Neural cell (in vitro differentiated cells): ENCODE measurements at regions not wholly inside any gene's neighbourhood (a gene's known extent, or its start where the extent isn't known, plus 50 kb on each side); places are given as distances from the start of the nearest gene placed in this dataset.

ENCODE experiments used
- H2AFZ ChIP-seq: fragments of 200-600, 300-800 bp; sonication (generic), shearing (Covaris generic); 2 replicates; pipeline ENCODE4 v1.6.0; 2014; ENCODE audit warnings: low read depth, mild to moderate bottlenecking, antibody characterized with exemption, low read length, moderate library complexity
- H3F3A ChIP-seq: fragments of 200-600 bp; shearing (Covaris generic); 2 replicates; pipeline ENCODE4 v1.6.1; 2016; ENCODE audit warnings: mild to moderate bottlenecking, moderate library complexity, mixed read lengths, antibody characterized with exemption, low read length; ENCODE audit not compliant: insufficient read depth, poor library complexity, severe bottlenecking
- H3K27ac ChIP-seq: fragments of 200-600, 300-800 bp; sonication (generic), shearing (Covaris generic); 2 replicates; pipeline ENCODE4 v1.5.1; 2014; ENCODE audit warnings: mild to moderate bottlenecking, low read length, moderate library complexity
- H3K27me3 ChIP-seq: fragments of 300-800, 200-600 bp; sonication (generic), shearing (Covaris generic); 2 replicates; pipeline ENCODE4 v1.6.0; 2014; ENCODE audit warnings: mild to moderate bottlenecking, low read depth, low read length, moderate library complexity; ENCODE audit not compliant: insufficient read depth
- H3K36me3 ChIP-seq: fragments of 300-800, 200-600 bp; sonication (generic), shearing (Covaris generic); 2 replicates; pipeline ENCODE4 v1.5.1; 2014; ENCODE audit warnings: mild to moderate bottlenecking, antibody characterized with exemption, low read length, moderate library complexity; ENCODE audit not compliant: insufficient read depth
- H3K4me2 ChIP-seq: fragments of 300-800, 200-600 bp; sonication (generic), shearing (Covaris generic); 2 replicates; pipeline ENCODE4 v1.6.0; 2014; ENCODE audit warnings: mild to moderate bottlenecking, low read length
- H3K4me3 ChIP-seq: fragments of 300-800, 200-600 bp; sonication (generic), shearing (Covaris generic); 2 replicates; pipeline ENCODE4 v1.5.1; 2014; ENCODE audit warnings: mild to moderate bottlenecking, low read length, moderate library complexity
- H3K79me2 ChIP-seq: fragments of 200-600 bp; shearing (Covaris generic); replicated peaks from 2 replicates; pipeline ENCODE4 v1.6.0; 2014; ENCODE audit warnings: mild to moderate bottlenecking, low read length, moderate library complexity; ENCODE audit not compliant: insufficient read depth
- H3K9ac ChIP-seq: fragments of 300-800, 200-600 bp; sonication (generic), shearing (Covaris generic); 2 replicates; pipeline ENCODE4 v1.6.1; 2016; ENCODE audit warnings: mild to moderate bottlenecking, low read length, mixed read lengths
- H3K9me2 ChIP-seq: fragments of 200-600 bp; shearing (Covaris generic); 2 replicates; pipeline ENCODE4 v1.6.1; 2016; ENCODE audit warnings: mild to moderate bottlenecking, low read length, mixed read lengths; ENCODE audit not compliant: insufficient read depth
- H3K9me3 ChIP-seq: fragments of 200-600, 300-800 bp; sonication (generic), shearing (Covaris generic); 2 replicates; pipeline ENCODE4 v1.6.1; 2016; ENCODE audit warnings: mild to moderate bottlenecking, mixed run types, low read length, moderate library complexity, mixed read lengths
- H4K20me1 ChIP-seq: fragments of 200-600 bp; shearing (Covaris generic); 2 replicates; pipeline ENCODE4 v1.6.1; 2016; ENCODE audit warnings: mild to moderate bottlenecking, mixed run types; ENCODE audit not compliant: insufficient read depth
- EP300 ChIP-seq: fragments of 450-650 bp; conservative IDR thresholded peaks from 2 replicates; pipeline ENCODE4 v1.6.1; 2014; ENCODE audit warnings: antibody characterized with exemption, mild to moderate bottlenecking, moderate library complexity; ENCODE audit not compliant: poor library complexity, severe bottlenecking
- EZH2 ChIP-seq: fragments of 200-600, 300-800 bp; shearing (Covaris generic), sonication (generic); IDR thresholded peaks from 2 replicates; pipeline ENCODE4 v1.6.1; 2014; ENCODE audit warnings: antibody characterized with exemption, low read length, borderline replicate concordance, mild to moderate bottlenecking; ENCODE audit not compliant: insufficient read depth, poor library complexity, severe bottlenecking
- MXI1 ChIP-seq: fragments of 450-650 bp; conservative IDR thresholded peaks from 2 replicates; pipeline ENCODE4 v1.6.1; 2014; ENCODE audit warnings: antibody characterized with exemption, mild to moderate bottlenecking; ENCODE audit not compliant: poor library complexity, severe bottlenecking
- POLR2AphosphoS5 ChIP-seq: IDR thresholded peaks from 2 replicates; pipeline ENCODE4 v1.6.1; 2012
- RAD21 ChIP-seq: fragments of 450-650 bp; conservative IDR thresholded peaks from 2 replicates; pipeline ENCODE4 v1.6.1; 2014; ENCODE audit warnings: antibody characterized with exemption, mild to moderate bottlenecking, moderate library complexity
- REST ChIP-seq: IDR thresholded peaks from 2 replicates; pipeline ENCODE4 v1.6.1; 2012; ENCODE audit warnings: borderline replicate concordance
- SMC3 ChIP-seq: fragments of 450-650 bp; conservative IDR thresholded peaks from 2 replicates; pipeline ENCODE4 v1.6.1; 2014; ENCODE audit warnings: antibody characterized with exemption, mild to moderate bottlenecking, moderate library complexity; ENCODE audit not compliant: poor library complexity
- TAF1 ChIP-seq: IDR thresholded peaks from 2 replicates; pipeline ENCODE4 v1.6.1; 2012; ENCODE audit warnings: low read depth
- TF ChIP-seq, protein P1 (sequence below): fragments of 450-650 bp; IDR thresholded peaks from 2 replicates; pipeline ENCODE4 v1.5.1; 2014; ENCODE audit warnings: antibody characterized with exemption, mild to moderate bottlenecking, moderate library complexity; ENCODE audit not compliant: poor library complexity, severe bottlenecking

GRCh38 chr5:130651440-130651839, 513.6 kb downstream of the HINT1 start:
- no peak for TF ChIP-seq POLR2AphosphoS5
- TF ChIP-seq EZH2, result no peak
- TF ChIP-seq EP300, result no peak
- no peak for TF ChIP-seq REST
- TF ChIP-seq, protein P1, sequence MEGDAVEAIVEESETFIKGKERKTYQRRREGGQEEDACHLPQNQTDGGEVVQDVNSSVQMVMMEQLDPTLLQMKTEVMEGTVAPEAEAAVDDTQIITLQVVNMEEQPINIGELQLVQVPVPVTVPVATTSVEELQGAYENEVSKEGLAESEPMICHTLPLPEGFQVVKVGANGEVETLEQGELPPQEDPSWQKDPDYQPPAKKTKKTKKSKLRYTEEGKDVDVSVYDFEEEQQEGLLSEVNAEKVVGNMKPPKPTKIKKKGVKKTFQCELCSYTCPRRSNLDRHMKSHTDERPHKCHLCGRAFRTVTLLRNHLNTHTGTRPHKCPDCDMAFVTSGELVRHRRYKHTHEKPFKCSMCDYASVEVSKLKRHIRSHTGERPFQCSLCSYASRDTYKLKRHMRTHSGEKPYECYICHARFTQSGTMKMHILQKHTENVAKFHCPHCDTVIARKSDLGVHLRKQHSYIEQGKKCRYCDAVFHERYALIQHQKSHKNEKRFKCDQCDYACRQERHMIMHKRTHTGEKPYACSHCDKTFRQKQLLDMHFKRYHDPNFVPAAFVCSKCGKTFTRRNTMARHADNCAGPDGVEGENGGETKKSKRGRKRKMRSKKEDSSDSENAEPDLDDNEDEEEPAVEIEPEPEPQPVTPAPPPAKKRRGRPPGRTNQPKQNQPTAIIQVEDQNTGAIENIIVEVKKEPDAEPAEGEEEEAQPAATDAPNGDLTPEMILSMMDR, result no peak

DNA sequence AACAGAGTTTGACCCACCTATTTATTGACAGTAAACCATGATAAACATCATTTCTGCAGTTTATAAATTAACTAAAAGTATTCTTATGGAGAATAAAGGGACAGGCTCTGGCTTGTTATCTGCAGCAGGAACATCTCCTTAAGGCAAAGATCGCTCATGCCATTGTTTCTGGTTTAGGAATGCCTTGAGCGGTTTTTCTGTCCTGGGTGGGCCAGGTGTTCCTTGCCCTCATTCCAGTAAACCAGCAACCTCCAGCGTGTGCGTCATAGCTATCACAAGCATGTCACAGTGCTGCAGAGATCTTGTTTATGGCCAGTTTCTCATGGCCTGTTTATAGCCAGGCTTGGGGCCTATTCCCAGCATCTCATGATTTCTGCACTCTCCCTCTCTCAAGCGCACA, 521.7 kb downstream of the HINT1 start:
- Histone ChIP-seq H3K4me2 (no peak overlapping the region), H3K79me2 (no peaks in the 10 kb centered on the region), H3K27ac (no peak overlapping the region), H3K27me3 (no peaks in the 10 kb centered on the region), H3K9ac (no peak overlapping the region), H3K36me3 (no peaks in the 10 kb centered on the region), H4K20me1 (no peaks in the 10 kb centered on the region), H3K4me3 (no peak overlapping the region), H3F3A (no peaks in the 10 kb centered on the region), H3K9me3 (no peaks in the 10 kb centered on the region), H3K9me2 (no peaks in the 10 kb centered on the region), H2AFZ (no peak overlapping the region)
- TF ChIP-seq SMC3 (no peak), RAD21 (no peak), REST (no peak), EP300 (no peak), TAF1 (no peak), POLR2AphosphoS5 (no peak), EZH2 (no peak), MXI1 (no peak)
- TF ChIP-seq, protein P1, result no peak

More at GRCh38 chr5:130651440-130651839, 513.6 kb downstream of the HINT1 start:
- Histone ChIP-seq H3K27me3 (no peaks in the 10 kb centered on the region), H3K9me3 (no peaks in the 10 kb centered on the region), H3K9me2 (no peaks in the 10 kb centered on the region), H3F3A (no peaks in the 10 kb centered on the region), H3K4me3 (no peak overlapping the region), H2AFZ (no peak overlapping the region), H3K36me3 (no peaks in the 10 kb centered on the region), H3K27ac (no peak overlapping the region), H3K4me2 (no peak overlapping the region), H4K20me1 (no peaks in the 10 kb centered on the region), H3K79me2 (no peaks in the 10 kb centered on the region), H3K9ac (no peak overlapping the region)
